Gastrocnemius medialis (tissue), 4 donors: ENCODE measurements at regions not wholly inside any gene's neighbourhood (a gene's known extent, or its start where the extent isn't known, plus 50 kb on each side); places are given as distances from the start of the nearest gene placed in this dataset.

Experiments used
- ATAC-seq, 2 donors: fragments of 150-250 bp; one replicate each; pipeline ENCODE4 v1.9.1; 2016
- DNase-seq, 2 donors: peaks; one replicate each; pipeline ENCODE4 v3.0.0-alpha.2; 2019
- H3K27ac ChIP-seq, 4 donors: fragments of 200-600 bp; sonication (generic); 1 replicate in 1 of 4; 2 replicates in 3 of 4; pipeline ENCODE4 v1.5.1; 2016 to 2018; ENCODE audit warnings: mild to moderate bottlenecking in 2 of 4, moderate library complexity in 1 of 4
- H3K27me3 ChIP-seq, 3 donors: fragments of 200-600 bp; sonication (generic) in 2 of 3; 1 replicate in 1 of 3; 2 replicates in 2 of 3; pipeline versions ENCODE4 v1.5.1 to v1.6.0; 2016 to 2019; ENCODE audit warnings: mild to moderate bottlenecking in 1 of 3, moderate library complexity in 1 of 3
- H3K36me3 ChIP-seq, 2 donors: fragments of 200-600 bp; sonication (generic) in 1 of 2; one replicate each; pipeline ENCODE4 v1.5.1; 2017 to 2018
- H3K4me1 ChIP-seq, 2 donors: fragments of 200-600 bp; sonication (generic) in 1 of 2; one replicate each; pipeline ENCODE4 v1.5.1; 2016 to 2017; ENCODE audit warnings: mild to moderate bottlenecking in 2 of 2
- H3K4me3 ChIP-seq, 4 donors: fragments of 200-600 bp; sonication (generic) in 3 of 4; 1 replicate in 1 of 4; 2 replicates in 3 of 4; pipeline ENCODE4 v1.5.1; 2016 to 2019; ENCODE audit warnings: mild to moderate bottlenecking in 2 of 4
- H3K9me3 ChIP-seq, 3 donors: fragments of 200-600 bp; sonication (generic) in 2 of 3; 1 replicate in 1 of 3; 2 replicates in 2 of 3; pipeline ENCODE4 v1.5.1; 2016 to 2019
- CTCF ChIP-seq, 5 experiments: fragments of 450-650 bp in 3 of 5; fragments of 200-600 bp in 2 of 5; sonication (generic) in 2 of 5; IDR thresholded peaks in 4 of 5; conservative IDR thresholded peaks in 1 of 5; 1 replicate in 4 of 5; 2 replicates in 1 of 5; pipeline ENCODE4 v1.5.1; 2016 to 2019; ENCODE audit warnings: antibody characterized with exemption in 5 of 5, mild to moderate bottlenecking in 3 of 5, moderate library complexity in 3 of 5
- POLR2A ChIP-seq, 2 donors: fragments of 450-650 bp; IDR thresholded peaks; one replicate each; pipeline ENCODE4 v1.6.1; 2017; ENCODE audit warnings: antibody characterized with exemption in 2 of 2, mild to moderate bottlenecking in 2 of 2, moderate library complexity in 2 of 2
- in situ Hi-C, 4 donors: fragments of 200-750 bp; cut with MboI; loops; one replicate each; pipeline versions ENCODE4 v1.15.0 to v1.8.0; 2017; ENCODE audit warnings: low sequenced_read_pairs in 4 of 4
- intact Hi-C: fragments of 100-400 bp; cut with DNase I; formaldehyde crosslinking; loops from one replicate; pipeline ENCODE4 v1.15.1; 2023; ENCODE audit warnings: low total_unique reads

- peak; percentile 72 to 73 for ATAC-seq
- Histone ChIP-seq H3K9me3 (no peaks in the 10 kb centered on the region), H3K4me3 (peak overlapping the region; percentile 35 to 48 (median 36)), H3K36me3 (no peaks in the 10 kb centered on the region), H3K27me3 (no peaks in the 10 kb centered on the region), H3K4me1 (peaks cover 25 to 33% of the 10 kb centered on the region in 2 donors), H3K27ac (peak overlapping the region; percentile 93 to 96 (median 95))
- in situ Hi-C loops (no loop called here), intact Hi-C loops (loop anchor here (2.0 kb wide), 2 partner anchors 50 to 236 kb away; partner anchors contain the start of gene JUN)
- peak; percentile 31 to 69 for DNase-seq
- TF ChIP-seq POLR2A (IDR thresholded peaks at IDR 0.05) = no peak
- no peak for TF ChIP-seq CTCF (IDR thresholded peaks at IDR 0.05 in 4 of 5, conservative IDR thresholded peaks at IDR 0.05 in 1 of 5)
Observed at GRCh38 chr1:59020151-59020997, 236.5 kb upstream of the JUN start.

- H3K4me1 ChIP-seq = peaks cover 25 to 33% of the 10 kb centered on the region in 2 donors
- H3K27ac ChIP-seq = no peak overlapping the region
- ATAC-seq (no peak), DNase-seq (no peak)
- H3K36me3 ChIP-seq = no peaks in the 10 kb centered on the region
- intact Hi-C loops = no loop called here
- TF ChIP-seq CTCF (IDR thresholded peaks at IDR 0.05 in 4 of 5, conservative IDR thresholded peaks at IDR 0.05 in 1 of 5) (no peak), POLR2A (IDR thresholded peaks at IDR 0.05) (no peak)
- H3K27me3 ChIP-seq = no peaks in the 10 kb centered on the region
- H3K4me3 ChIP-seq = no peak overlapping the region
- in situ Hi-C loops = no loop called here
- no peaks in the 10 kb centered on the region for H3K9me3 ChIP-seq
Observed at GRCh38 chr1:59022199-59022598, 238.4 kb upstream of the JUN start.

GRCh38 chr1:59022799-59023198 is 239.0 kb upstream of the JUN start:
- Histone ChIP-seq H3K36me3 (no peaks in the 10 kb centered on the region), H3K9me3 (no peaks in the 10 kb centered on the region), H3K4me3 (no peak overlapping the region), H3K27ac (no peak overlapping the region), H3K27me3 (no peaks in the 10 kb centered on the region), H3K4me1 (peaks cover 25 to 33% of the 10 kb centered on the region in 2 donors)
- in situ Hi-C loops = no loop called here
- DNase-seq = no peak
- intact Hi-C loops = no loop called here
- TF ChIP-seq POLR2A (IDR thresholded peaks at IDR 0.05) (no peak), CTCF (IDR thresholded peaks at IDR 0.05 in 4 of 5, conservative IDR thresholded peaks at IDR 0.05 in 1 of 5) (no peak)
- ATAC-seq = no peak

- intact Hi-C loops (no loop called here), in situ Hi-C loops (no loop called here)
- TF ChIP-seq CTCF (IDR thresholded peaks at IDR 0.05 in 4 of 5, conservative IDR thresholded peaks at IDR 0.05 in 1 of 5) (no peak), POLR2A (IDR thresholded peaks at IDR 0.05) (no peak)
- peaks cover 10 to 12% of the 10 kb centered on the region in 2 donors for H3K4me1 ChIP-seq
- no peaks in the 10 kb centered on the region for H3K27me3 ChIP-seq
- no peak overlapping the region for H3K4me3 ChIP-seq
- H3K27ac ChIP-seq = no peak overlapping the region
- no peaks in the 10 kb centered on the region for H3K36me3 ChIP-seq
- no peak for DNase-seq
- no peak for ATAC-seq
- no peaks in the 10 kb centered on the region for H3K9me3 ChIP-seq
Observed at GRCh38 chr1:59025201-59025600, 241.4 kb upstream of the JUN start.
